ENCODE measurements at regions not wholly inside any gene's neighbourhood (a gene's known extent, or its start where the extent isn't known, plus 50 kb on each side); places are given as distances from the start of the nearest gene placed in this dataset.

DNA sequence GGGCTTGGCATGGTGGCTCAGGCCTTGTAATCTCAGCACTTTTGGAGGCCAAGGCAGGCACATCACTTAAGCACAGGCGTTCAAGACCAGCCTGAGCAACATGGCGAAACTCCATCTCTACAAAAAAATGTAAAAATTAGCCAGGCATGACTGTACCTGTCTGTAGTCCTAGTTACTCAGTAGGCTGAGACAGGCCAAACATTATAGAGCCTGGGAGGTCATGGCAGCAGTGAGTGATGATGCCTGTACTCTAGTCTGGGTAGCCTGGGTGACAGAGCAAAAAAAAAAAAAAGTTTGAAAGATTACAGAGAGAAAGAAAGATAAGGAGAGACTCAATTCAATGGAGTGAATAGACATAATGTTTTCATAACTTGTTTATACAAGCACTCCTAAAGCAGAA, 556.5 kb upstream of the BRINP3 start:
- TF ChIP-seq, protein P1, sequence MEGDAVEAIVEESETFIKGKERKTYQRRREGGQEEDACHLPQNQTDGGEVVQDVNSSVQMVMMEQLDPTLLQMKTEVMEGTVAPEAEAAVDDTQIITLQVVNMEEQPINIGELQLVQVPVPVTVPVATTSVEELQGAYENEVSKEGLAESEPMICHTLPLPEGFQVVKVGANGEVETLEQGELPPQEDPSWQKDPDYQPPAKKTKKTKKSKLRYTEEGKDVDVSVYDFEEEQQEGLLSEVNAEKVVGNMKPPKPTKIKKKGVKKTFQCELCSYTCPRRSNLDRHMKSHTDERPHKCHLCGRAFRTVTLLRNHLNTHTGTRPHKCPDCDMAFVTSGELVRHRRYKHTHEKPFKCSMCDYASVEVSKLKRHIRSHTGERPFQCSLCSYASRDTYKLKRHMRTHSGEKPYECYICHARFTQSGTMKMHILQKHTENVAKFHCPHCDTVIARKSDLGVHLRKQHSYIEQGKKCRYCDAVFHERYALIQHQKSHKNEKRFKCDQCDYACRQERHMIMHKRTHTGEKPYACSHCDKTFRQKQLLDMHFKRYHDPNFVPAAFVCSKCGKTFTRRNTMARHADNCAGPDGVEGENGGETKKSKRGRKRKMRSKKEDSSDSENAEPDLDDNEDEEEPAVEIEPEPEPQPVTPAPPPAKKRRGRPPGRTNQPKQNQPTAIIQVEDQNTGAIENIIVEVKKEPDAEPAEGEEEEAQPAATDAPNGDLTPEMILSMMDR (conservative IDR thresholded peaks at IDR 0.05 in 1 of 2, IDR thresholded peaks at IDR 0.05 in 1 of 2; ENCODE audit: low read depth in 1 of 2, low read length in 2 of 2), result no peak
- TF ChIP-seq EZH2 (IDR thresholded peaks at IDR 0.05; ENCODE audit: low read length, missing control alignments), result no peak

Measured in fibroblast of lung (primary cell).